HG03354 (cell line): ENCODE measurements at regions not wholly inside any gene's neighbourhood (a gene's known extent, or its start where the extent isn't known, plus 50 kb on each side); places are given as distances from the start of the nearest gene placed in this dataset.
A peak's percentile ranks its signal among the peaks of the same experiment; 100 is the strongest.
"Not testable (repeated sequence)": the region's sequence is repeated elsewhere in the genome, so short reads cannot be mapped to it uniquely, and the experiment has no call there.

Source experiments
- ATAC-seq: cut with Tn5 transposase; IDR thresholded peaks from one replicate; pipeline ENCODE4 v1.9.1; 2021; ENCODE audit warnings: mild to moderate bottlenecking; ENCODE audit not compliant: unreplicated experiment, poor library complexity, severe bottlenecking

DNA sequence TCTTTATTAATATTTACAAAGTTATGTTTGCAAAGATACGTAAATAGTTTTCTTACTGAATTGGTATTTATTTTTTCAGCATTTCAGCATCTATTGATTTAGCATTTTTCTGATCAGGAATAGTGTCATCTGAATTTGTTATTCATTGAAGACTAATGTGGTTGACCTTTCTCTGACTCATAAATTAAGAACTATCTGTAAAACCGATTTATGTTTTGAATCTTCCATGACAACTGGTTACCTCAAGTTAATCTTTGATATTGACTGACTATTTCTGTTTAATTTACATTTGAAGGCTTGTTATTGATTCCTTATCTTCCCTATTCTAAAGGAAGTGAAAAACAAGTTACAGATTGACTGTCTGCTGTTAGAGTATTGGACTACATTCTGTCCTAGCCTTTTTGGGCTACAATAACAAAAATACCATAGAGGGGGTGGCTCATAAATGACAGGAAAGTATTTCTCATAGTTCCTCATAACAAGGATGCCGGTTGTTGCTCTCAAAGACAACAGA lies 1131.4 kb downstream of the PLA2G4A start:
- peak; percentile 67 for ATAC-seq

DNA sequence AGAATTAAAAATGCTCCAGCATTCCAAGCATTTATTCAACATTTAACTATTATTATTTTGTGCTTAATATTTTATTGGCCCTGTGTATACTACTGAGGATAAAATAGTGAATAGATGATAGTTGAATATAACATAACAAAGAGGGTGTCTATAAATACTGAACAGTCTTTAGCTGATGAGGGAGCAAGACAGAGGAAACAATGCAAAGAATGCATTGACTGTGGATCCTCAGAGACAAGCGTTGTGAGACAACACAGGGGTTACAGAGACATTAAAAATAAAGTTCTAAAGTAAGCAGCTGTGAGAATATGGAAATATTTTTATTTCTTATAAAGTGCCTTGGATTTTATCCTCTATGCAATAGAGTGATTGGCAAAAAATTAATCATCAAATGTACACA lies 1133.1 kb downstream of the PLA2G4A start:
- ATAC-seq, result no peak

DNA sequence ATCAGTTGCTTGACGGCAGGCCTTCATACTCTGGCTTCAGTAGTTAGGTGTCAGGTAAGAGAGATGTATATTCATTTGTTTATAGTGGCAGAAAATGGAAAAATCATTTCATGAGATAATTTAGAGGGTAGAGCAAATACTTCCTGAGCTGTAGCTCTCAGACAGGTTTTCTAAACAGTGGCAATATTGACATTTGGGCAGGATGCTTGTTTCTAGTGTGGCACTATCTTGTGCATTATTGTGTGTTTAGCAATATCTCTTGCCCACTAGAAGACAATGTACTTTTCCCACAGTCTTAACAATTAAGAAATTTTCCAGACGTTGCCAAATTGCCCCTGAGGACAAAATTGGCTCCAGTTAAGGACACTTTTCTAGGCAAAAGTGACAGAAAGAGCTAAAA lies 1143.1 kb downstream of the PLA2G4A start:
- ATAC-seq, result no peak

DNA sequence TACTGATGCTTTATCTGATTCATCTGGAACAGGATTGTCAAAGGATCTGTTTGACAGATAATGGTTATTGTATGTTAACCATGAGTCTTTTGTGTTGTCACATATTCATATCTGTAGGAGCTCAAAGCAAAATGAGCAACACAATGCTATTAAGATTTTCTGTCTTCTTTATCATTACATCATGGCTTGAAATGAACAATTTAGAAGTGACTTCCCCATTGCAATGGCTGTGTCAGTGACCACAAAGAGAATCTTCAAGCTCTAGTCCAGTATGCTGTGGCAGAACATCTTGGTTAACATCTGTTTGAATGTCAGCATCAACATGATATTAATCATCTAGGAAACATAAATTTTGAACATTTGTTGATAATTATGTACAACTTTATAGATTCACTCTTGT lies 1148.5 kb downstream of the PLA2G4A start:
- ATAC-seq, result no peak

DNA sequence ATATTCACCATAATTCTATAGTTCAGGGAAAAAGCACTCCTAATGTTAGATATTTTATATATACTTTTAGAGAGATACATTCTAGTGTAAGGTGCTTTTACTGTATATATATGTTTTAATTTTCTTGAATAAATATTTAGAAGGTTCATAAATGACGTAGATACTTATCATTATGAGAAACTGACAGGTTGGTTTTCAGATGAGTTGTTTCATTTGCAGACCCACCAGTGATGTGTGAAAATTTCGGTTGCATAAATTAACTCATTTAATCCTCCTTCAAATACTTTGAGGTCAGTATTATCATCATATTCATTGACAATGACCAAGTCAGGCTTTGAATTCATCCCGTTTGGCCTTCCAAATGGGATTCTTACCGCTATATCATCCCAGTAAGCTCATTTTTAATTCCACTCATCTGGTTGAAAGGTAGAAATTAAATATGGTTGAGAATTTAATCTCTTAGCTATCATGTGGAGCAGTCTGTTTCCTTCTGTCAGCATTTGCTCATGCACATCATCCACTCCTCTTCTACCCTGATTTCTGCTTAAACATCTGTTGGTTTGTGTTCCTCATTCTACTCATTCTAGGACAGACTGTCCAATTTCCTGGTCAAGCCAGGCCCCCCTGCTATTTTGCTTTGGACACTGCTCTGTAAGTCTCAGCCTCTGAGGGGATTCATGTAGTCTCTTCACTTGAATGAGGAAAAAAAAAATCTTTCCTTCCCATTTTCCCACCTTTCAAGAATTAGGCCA lies 1156.6 kb downstream of the PLA2G4A start:
- peak; percentile 62 for ATAC-seq

DNA sequence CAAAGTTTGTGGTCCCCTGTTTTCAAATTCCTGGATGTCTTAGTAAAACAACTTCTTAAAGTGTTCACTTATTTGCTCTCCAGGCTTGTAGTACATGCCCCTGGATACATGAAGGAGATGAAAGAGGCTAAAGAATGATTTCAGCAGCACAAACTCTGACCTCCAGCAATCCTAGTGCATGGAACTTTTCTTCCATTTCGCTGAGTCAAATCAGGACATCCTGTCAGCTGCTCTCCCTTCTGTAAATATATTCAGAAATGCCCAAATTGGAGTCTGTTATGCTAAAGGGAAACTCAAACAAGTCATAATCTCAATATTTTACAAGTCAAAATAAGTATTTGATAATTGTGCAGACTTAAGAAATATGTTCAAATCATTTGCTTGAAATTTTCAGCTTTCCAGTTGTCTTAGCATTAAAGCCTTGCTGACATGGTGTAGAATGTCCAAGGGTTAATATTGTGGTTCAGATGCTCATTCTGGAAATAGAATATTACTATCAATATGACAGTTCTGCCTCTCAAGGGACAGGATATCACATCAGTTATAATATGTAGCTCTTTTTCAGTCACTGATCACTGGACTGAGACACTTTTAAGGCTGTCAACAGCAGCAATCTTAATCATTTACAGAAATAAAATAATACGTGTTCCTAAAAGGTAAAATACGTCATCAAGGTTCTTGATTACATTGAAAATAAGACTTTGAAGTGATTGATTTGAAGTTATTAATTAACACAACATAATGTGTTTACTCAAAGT lies 1157.3 kb downstream of the PLA2G4A start:
- peak; percentile 83 for ATAC-seq

DNA sequence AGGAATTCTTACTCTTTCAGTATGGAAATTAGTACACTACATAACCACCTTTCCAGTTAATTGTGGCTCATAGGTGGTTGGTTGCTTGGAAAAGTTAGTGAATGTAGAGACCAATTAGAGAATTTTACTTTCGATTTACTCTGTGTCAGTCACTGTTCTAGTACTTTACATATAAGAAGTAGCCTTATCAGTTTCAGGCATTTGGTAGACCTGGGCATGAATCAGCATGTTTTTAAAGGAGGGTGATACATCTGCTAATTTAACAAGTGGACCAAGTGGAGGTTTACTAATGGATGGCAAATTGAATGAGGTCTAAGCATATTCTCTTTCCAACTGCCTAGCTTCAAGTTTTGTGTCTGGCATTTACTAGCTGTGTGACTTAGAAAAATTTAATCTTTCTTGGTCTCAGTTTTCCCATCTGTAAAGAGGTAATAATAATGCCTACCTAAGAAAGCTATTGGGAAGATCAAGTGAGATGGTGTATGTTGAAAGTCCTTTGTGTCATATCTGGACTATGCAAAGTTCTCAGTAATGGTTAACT lies 1158.6 kb downstream of the PLA2G4A start:
- peak; percentile 34 for ATAC-seq

DNA sequence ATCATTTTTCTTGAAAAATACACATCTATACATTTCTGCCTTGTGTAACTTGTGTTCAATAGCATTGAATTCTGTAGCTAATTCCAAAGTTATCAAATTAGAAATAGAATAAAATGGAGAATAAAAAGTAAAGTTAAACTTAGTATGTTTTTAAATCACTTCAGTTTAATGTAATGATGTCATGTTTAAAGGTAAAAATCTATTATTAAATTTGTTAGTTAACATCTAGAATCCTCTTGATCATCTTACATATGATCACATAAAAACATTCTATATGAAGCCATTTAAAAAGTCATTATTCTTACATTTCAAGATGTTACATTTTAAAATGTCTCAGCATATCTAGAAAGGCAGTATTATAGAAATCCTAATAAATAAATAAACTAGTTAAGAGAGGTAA lies 1163.2 kb downstream of the PLA2G4A start:
- no peak for ATAC-seq

DNA sequence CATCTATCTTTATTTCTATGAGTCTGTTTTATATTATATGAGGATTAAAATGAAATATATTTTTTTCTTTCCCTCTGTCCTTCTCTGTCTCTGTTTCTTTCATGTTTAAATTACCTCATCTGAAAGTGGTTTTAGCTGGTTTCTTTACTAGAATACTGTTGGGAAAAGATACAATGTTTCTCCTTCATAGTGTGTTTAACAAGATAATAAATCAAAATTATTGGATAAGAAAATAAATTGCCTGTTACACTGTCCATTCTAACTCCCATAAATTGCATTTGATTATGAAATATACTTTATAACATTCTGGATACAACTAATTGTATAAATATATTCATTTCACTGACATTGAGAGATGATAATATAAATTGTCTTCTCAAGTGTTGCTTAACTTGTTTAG lies 1168.0 kb downstream of the PLA2G4A start:
- no peak for ATAC-seq

DNA sequence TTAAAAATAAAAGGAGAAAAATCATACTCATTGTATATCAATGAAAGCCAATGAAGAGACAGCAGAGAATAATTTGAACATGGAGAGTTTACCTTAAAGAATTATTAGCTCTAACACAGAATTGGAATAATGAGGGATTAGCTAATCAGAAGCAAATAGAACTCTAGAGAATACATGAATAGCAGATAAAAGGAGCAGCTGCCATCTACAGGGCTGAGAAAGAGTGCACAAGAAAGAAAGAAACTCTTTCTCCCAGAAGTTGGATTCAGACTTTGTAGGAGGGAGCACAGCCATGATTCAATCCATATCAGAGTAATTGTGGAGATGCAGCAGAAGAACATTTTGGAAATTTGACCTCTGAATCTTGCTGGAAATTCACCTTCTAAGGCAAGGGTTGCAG lies 1171.2 kb downstream of the PLA2G4A start:
- ATAC-seq, result no peak

DNA sequence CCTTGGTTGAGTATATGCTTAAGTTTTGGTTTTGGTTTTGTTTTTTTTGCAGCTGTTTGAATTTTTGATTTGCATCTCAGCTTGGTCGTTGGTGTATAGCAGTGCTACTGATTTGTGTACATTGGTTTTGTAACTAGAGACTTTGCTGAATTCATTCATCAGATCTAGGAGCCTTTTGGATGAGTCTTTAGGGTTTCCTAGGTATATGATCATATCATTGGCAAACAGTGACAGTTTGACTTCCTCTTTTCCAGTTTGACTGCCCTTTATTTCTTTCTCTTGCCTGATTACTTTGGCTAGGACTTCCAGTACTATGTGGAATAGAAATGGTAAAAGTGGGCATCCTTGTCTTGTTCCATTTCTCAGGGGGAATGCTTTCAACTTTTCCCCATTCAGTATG lies 1174.9 kb downstream of the PLA2G4A start:
- ATAC-seq, result not testable (repeated sequence)

DNA sequence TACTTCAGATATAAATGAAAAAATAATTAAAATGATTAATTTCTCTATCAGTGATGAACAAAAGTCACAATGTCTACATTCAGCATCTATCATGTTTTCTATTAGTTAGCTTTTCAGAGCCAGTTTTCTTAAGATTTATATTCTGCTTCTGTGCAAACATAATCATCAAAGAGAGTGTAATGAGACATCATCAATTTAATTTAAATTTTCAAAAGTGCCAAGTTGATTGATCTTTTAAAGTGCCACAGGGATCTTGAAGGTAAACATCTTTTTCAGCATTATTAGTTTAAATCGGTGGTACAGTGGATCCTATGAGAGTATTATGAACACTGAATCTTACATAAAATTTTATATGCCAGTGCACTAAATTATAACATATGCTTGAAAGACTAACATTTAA lies 1176.1 kb downstream of the PLA2G4A start:
- no peak for ATAC-seq

DNA sequence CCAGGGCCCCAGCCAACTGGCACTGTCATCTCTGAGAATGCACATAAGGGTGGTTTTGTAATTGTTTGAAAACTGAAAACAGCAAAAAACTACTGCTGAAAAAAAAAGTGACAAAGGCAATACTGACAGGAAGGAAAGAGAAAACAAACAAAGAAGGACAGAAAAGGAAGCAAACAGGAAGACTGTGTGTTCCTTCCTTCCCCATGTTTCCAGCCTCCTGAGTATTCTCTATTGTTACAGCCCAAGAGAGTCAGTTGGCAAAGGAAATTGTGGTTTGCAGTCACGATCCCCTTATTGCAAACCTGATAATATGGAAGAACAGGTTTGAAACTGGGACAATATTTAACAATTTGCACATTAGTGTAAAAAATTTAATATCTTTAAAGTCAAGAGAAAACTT lies 1177.6 kb downstream of the PLA2G4A start:
- ATAC-seq, result no peak

DNA sequence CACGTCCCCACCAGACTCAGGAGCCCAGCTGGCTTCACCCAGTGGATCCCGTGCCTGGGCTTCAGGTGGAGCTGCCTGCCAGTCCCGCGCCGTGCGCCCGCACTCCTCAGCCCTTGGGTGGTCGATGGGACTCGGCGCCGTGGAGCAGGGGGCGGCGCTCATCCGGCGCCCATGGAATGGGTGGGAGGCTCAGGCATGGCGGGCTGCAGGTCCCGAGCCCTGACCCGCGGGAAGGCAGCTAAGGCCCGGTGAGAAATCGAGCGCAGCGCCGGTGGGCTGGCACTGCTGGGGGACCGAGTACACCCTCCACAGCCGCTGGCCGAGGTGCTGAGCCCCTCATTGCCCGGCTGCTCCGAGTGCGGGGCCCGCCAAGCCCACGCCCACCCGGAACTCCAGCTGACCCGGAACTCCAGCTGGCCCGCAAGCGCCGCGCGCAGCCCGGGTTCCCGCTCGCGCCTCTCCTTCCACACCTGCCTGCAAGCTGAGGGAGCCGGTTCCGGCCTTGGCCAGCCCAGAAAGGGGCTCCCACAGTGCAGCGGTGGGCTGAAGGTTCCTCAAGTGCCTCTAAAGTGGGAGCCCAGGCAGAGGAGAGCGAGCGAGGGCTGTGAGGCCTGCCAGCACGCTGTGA lies 1184.6 kb downstream of the PLA2G4A start:
- ATAC-seq, result not testable (repeated sequence)

DNA sequence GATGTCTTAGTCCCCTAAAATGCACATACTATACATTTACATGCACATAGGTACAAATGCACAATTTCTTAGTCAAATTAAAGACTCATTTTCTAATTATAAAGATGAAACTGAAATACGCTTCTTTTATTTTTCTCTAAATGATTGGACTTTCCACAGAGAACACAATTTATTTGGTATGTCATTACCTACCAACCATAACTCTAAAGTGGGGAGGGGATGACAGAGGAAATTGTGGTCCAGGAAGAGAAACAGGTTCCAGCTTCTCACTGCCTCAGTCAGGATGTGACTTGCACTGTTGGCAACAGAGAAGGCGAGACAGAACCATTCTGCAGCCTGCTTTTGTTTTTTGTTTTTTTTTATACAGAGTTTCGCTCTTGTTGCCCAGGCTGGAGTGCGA lies 1189.2 kb downstream of the PLA2G4A start:
- ATAC-seq, result no peak

DNA sequence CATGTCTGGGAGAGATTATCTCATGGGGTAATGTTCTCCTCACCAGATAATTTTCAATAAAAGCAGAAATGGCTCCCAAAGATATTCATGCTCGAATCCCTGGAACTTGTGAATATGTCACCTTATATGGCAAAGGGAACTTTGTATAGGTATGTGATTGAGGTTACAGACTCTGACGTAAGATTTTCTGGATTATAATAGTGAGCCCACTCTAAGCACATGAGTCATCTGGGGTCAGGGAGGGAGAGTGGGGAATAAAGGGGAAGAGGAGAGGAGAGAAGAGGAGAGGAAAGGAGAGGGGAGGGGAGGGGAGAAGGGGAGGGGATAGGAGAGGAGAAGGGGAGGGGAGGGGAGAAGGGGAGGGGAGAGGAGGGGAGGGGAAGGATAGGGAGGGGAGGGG lies 1193.9 kb downstream of the PLA2G4A start:
- ATAC-seq, result no peak

DNA sequence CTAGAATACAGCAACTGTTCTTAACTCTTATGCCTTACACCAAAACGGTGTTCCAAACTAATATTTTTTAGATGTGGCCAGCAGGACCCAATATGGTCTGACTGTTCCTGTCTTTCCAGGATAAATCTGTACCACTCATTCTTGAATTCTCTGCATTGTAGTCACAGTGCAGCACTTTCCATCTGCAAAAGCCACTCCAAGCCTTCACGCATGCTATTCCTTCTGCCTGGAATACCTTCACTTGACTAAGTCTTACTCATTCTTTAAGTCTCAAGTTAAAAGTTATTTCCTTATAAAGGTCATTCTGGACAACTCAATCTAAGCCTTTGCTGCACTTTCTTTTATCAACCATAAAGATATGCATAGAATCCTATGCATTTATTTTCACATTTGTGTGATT lies 1194.5 kb downstream of the PLA2G4A start:
- no peak for ATAC-seq

DNA sequence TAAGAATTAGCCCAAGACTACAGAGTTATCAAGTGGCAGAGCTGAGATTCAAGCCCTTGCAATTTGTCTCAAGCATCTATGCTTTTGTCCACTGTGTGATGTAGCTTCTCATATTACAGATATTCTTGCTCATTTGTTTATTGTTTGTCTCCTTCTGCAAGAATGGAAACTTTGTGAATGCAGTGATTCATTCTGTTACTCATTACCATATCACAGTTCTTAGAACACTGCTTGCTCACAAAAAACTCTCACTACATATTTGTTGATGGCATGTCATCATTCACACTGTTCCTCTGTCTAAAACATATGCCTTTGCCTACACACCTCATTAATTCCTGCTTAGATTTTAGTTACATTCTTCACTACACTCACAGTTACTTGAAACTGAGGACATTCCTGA lies 1198.9 kb downstream of the PLA2G4A start:
- ATAC-seq, result peak; percentile 89

DNA sequence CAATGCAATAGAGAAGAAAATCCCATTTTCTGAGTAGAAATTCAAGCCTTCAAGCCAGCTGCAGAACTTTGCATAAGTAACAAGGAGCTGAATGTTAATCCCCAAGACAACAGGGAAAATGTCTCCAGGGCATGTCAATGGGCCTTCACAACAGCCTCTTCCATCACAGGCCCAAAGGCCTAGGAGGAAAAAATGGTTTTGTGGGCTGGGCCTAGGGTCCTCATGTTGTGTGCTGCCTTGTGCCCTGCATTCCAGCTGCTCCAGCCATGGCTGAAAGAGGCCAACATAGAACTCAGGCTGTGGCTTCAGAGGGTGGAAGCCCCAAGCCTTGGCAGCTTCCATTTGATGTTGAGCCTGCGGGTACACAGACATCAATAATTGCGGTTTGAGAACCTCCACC lies 1208.8 kb downstream of the PLA2G4A start:
- ATAC-seq, result not testable (repeated sequence)

DNA sequence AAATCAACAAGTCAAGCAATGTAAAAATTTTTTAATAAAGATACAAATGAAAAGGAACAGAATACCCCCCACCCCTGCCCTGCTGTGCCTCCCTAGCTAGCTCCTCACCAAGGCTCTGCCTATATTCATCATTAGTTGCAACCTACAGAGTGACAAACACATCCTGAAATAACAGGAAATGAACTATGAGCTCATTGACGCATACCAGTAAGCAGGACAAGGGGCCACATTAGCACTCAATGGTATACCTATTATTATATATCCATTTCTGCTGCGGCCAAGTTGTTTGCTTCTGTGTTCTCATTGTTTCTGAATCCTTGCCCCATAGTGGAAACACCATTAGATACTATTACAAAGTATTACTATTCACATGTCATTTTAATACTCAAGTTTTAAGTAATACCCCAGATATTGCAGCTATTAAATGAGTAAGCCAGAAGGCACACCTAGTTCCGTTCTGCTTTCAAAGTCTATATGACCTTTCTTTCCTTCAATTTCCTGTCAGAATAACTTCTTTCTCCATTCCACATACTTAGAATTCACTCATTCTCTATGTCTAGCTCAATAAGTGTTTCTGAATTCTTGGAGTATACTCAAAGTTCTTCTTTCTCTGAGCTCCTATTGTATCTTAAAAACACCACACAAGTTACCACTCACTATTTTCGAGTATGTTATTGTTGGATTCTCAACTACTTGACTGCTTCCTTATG lies 1214.9 kb downstream of the PLA2G4A start:
- no peak for ATAC-seq
